NT2/D1 (cell line): ENCODE measurements at regions not wholly inside any gene's neighbourhood (a gene's known extent, or its start where the extent isn't known, plus 50 kb on each side); places are given as distances from the start of the nearest gene placed in this dataset.

Experiments used
- YY1 ChIP-seq: IDR thresholded peaks from 2 replicates; pipeline ENCODE4 v1.6.1; 2011; ENCODE audit not compliant: insufficient read length, insufficient read depth
- ZNF274 ChIP-seq: IDR thresholded peaks from 2 replicates; pipeline ENCODE4 v1.6.1; 2011; ENCODE audit warnings: mild to moderate bottlenecking, low read depth, low read length

DNA sequence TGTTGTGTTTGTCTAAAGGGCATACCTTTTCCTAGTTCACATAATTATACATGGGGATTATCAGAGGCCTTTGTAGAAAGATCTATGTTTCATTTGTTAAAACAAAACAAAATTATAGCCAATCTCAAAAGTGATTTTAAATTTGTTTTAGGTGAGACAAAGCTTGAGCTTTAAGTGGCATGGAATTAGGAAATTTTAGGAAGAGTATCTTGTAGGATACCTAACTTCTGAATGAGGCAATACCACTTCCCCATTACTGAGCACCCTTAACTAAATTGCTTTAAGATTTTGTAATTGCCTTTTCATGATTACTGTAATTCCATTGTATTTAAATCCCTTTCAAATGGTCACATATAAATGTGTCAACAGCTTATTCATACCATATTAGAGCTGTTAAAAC lies 775.6 kb downstream of the NR2F1-AS1 start:
- TF ChIP-seq ZNF274 (no peak), YY1 (no peak)
